DMS114 treated with DMSO at 0.1 percent for 48 hours (cell line): ENCODE measurements at regions not wholly inside any gene's neighbourhood (a gene's known extent, or its start where the extent isn't known, plus 50 kb on each side); places are given as distances from the start of the nearest gene placed in this dataset.

ENCODE experiments used
- DNase-seq: peaks from one replicate; lab custom pipeline; 2025; ENCODE audit not compliant: unreplicated experiment; lab: John Stamatoyannopoulos, UW

DNA sequence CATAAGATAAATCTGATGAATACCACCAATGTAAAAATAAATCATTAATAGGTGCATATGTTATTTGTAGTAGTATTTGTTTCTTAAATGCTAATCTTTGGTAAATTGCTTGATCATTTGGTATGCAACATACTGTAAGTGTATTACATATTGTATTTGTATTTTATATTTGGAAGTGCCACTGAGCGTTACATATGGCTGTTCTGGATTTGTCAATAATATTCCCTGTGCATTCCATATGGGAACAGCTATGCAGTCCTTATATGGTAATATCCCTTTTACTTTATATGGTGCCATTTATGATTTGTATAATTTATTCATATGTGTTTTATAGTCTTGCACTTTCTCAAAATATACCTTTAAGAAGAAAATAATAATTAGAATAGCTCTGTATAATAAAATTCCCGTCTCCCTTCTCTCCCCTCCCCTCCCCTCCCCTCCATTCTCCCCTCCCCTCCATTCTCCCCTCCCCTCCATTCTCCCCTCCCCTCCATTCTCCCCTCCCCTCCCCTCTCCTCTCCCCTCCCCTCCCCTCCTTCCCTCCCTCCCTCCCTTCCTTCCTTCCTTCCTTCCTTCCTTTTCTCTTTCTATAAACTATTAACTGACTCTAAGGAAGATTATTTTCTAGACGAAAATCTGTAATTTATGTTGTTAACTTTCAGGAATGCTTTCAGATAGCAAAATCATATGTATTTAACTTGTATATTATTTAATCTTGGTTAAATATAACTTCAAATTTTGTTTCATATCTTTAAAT lies 241.4 kb downstream of the CSNK1G3 start:
- no peak for DNase-seq

GRCh38 chr5:123752552-123753179 lies 240.7 kb downstream of the CSNK1G3 start:
- no peak for DNase-seq

DNA sequence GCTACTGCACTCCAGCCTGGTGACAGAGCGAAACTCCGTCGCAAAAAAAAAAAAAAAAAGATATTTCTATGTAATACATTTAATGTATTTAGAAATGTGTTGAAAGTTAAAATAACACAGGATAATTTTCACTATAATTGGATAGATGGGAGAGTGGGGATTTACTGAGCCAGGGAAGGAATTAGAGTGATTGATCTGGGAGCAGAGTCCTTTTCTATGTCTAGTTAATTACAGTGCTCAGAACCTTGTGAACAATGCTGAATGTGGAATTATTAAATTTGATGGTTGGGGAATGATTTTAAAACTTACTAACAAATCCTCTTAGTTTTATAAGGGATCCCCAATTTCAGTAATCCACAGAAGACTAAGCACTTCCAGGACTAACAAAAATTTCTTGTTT lies 239.7 kb downstream of the CSNK1G3 start:
- no peak for DNase-seq

- DNase-seq = no peak
Observed at GRCh38 chr5:123748239-123748638, 236.3 kb downstream of the CSNK1G3 start.

DNA sequence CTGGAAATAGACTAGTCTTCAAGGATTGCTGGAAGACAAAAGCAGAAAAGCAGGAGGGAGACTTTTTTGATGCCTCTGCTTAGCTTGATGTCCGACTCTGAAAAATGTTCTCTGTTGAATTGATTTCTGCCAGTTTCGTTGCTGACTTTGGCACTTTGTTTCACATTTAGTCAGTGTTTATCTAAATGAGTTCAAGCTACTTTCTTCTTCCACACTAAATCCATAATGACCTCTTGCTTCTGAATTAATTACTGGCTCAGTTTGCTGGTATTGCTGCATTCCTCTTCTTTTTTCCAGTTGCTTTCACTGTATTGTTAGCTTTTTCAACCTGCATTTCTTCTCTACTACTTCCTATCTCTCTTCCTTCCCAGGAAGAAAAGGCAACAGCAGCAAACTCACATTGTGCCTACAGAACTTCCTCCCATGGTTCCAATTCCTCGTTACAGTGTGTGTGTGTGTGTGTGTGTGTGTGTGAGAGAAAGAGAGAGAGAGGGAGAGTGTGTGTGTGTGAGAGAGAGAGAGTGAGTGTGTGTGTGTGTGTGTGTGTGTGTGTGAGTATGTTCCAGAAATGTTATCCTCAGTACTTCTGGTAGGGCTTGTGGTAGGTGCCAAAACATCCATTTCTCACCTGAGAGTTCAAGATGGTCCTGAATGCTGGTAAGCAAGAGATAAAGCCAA lies 234.8 kb downstream of the CSNK1G3 start:
- DNase-seq = no peak

DNA sequence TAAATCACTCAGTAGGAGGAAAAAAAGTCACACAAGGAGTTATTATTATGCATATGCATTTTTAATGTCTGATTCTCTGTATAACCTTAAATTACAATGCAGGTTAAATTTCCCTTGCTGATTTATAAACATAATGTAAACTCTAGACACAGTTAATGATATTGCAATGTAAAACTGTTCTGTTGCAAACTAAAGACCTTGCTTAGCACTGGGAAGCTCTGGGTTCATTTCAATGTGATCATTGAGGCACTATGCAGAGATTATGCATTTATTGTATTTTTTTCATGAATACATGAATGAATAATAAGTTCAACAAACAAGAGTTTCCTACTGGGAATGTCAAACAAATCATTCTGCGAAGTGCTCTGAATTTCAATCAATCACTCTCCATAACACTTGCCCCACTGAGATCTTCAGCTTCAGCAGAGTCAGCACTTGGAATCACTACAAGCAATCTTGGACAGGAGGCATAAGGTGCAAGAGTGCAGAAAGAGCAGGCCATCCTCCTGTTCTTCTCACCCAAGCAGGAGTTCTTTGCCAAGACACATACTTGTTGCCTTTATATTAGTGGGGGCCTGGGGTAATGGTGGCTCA lies 232.1 kb downstream of the CSNK1G3 start:
- no peak for DNase-seq

GRCh38 chr5:123735384-123735783 lies 223.4 kb downstream of the CSNK1G3 start:
- DNase-seq = no peak

DNA sequence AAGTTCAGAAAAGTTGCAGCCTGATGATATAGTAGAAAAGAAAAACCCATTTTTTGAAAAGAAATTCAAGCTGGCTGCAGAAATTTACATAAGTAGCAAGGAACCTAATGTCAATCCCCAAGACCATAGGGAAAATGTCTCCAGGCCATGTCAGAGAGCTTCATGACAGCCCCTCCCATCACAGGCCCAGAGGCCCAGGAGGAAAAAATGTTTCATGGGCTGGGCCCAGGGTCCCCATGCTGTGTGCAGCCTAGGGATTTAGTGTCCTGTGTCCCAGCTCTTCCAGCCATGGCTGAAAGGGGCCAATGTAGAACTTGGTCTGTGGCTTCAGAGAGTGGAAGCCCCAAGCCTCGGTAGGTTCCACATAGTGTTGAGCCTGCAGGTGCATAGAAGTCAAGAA lies 220.3 kb downstream of the CSNK1G3 start:
- no peak for DNase-seq

DNA sequence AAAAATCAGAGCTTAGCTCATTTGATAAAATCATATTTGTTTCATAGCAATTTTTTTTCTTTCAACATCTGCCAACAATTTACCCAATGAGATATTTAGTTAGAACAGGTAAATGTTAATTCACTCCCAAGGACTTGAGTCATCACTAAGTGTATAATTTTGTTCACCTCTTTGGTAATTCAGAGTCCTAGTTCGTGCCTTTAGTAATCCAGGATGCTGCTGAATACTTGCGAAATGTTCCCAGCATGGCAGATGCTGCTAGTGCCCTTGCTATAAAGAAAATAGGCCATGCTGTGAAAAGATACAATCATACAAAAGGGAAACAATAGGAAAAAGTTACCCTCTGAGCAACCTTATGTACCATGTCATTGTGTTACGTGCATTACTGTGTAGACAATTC lies 210.5 kb downstream of the CSNK1G3 start:
- DNase-seq = no peak

DNA sequence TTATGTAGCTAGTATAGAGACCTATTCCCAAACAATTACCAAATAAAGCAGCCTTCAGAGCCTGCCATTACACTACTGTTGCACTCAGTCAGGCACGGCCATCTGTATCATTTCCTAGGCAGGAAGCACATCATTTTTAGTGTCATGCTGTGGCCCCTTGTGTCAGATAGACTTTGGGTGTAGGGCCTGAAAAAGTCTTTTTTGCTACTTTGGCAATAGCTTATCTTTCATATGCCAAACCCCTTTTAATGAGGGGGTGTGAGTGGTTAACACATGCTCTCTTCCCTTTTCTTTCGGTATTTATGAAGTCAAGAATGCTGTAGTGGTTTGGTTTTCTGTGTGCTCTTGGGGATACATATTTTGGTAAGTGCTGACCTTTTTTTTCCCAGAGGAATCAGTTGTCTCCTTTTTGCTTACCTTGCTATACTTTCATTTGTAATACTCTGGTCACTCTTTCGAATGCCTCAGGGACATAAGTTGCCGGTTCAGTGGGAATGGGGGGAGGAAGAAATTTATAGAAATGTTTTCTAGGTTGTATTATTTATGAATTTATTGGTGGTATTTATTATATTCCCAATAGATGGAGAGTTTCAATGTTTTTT lies 209.8 kb downstream of the CSNK1G3 start:
- DNase-seq = no peak

DNA sequence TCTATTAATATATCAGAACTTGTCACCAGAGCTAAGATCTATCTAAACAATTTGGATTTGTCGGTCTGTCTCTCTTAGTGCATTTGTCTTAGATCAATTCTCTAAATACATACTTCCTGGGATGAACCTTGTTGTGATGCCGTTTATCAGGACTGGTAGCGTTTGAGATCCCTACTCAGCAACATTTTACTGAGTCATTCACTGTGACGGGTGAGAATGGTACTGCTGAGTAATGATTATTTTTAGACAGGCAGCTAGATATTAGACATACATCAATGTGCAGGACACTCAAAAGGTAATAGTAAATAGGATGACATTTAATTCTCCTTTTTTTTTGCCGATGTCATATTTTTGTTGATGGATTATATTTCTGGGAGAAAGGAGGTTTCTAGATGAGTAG lies 209.0 kb downstream of the CSNK1G3 start:
- DNase-seq = no peak

GRCh38 chr5:123720339-123720738 lies 208.4 kb downstream of the CSNK1G3 start:
- DNase-seq = no peak

DNA sequence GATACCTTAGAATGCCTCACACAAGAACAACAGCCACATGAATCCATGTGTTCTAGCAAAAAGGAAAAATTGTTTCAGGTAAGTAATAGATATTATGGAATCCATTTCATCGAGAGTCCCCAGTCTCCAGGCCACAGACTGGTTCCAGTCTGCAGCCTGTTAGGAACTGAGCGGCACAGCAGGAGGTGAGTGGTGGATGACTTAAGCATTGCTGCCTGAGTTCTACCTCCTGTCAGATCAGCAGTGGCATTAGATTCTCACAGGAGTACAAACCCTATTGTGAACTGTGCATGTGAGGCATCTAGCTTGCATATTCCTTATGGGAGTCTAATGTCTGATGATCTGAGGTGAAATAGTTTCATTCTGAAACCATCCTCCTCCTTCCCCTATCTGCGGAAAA lies 207.0 kb downstream of the CSNK1G3 start:
- no peak for DNase-seq

- no peak for DNase-seq
Observed at GRCh38 chr5:123718238-123718637, 206.3 kb downstream of the CSNK1G3 start.

- DNase-seq = no peak
Observed at GRCh38 chr5:123717139-123717538, 205.2 kb downstream of the CSNK1G3 start.

GRCh38 chr5:123710031-123710430 lies 198.1 kb downstream of the CSNK1G3 start:
- DNase-seq = no peak

GRCh38 chr5:123709422-123709821 lies 197.4 kb downstream of the CSNK1G3 start:
- no peak for DNase-seq

GRCh38 chr5:123708074-123708806 lies 196.3 kb downstream of the CSNK1G3 start:
- no peak for DNase-seq

GRCh38 chr5:123706531-123706930 lies 194.6 kb downstream of the CSNK1G3 start:
- no peak for DNase-seq

GRCh38 chr5:123705741-123706140 lies 193.8 kb downstream of the CSNK1G3 start:
- DNase-seq = no peak
